ENCODE measurements at regions not wholly inside any gene's neighbourhood (a gene's known extent, or its start where the extent isn't known, plus 50 kb on each side); places are given as distances from the start of the nearest gene placed in this dataset.
"Not testable (repeated sequence)": the region's sequence is repeated elsewhere in the genome, so short reads cannot be mapped to it uniquely, and the experiment has no call there.

GRCh38 chr17:31798205-31798724 lies 60.8 kb downstream of the COPRS start:
- DNase-seq, result no peak

GRCh38 chr17:31795941-31796340 lies 63.1 kb downstream of the COPRS start:
- DNase-seq, result not testable (repeated sequence)

- no peak for DNase-seq
Measured at GRCh38 chr17:31794111-31794510, 64.9 kb downstream of the COPRS start.

GRCh38 chr17:31793634-31794033 lies 65.4 kb downstream of the COPRS start:
- not testable (repeated sequence) for DNase-seq

- no peak for DNase-seq
Measured at GRCh38 chr17:31792007-31792585, 66.9 kb downstream of the COPRS start.

- DNase-seq, result no peak
Measured at GRCh38 chr17:31789707-31790505, 69.1 kb downstream of the COPRS start.

- no peak for DNase-seq
Measured at GRCh38 chr17:31788956-31789355, 70.1 kb downstream of the COPRS start.

GRCh38 chr17:31788571-31788946 lies 70.5 kb downstream of the COPRS start:
- no peak for DNase-seq

GRCh38 chr17:31787857-31788570 lies 71.0 kb downstream of the COPRS start:
- DNase-seq, result peak; percentile 92

GRCh38 chr17:31786796-31787481 lies 72.1 kb downstream of the COPRS start:
- DNase-seq, result no peak

GRCh38 chr17:31780483-31780882 lies 78.6 kb downstream of the COPRS start:
- no peak for DNase-seq

GRCh38 chr17:31778523-31778922 lies 80.5 kb downstream of the COPRS start:
- peak; percentile 67 for DNase-seq

- not testable (repeated sequence) for DNase-seq
Measured at GRCh38 chr17:31771328-31771727, 87.7 kb downstream of the COPRS start.

- not testable (repeated sequence) for DNase-seq
Measured at GRCh38 chr17:31770501-31770900, 88.5 kb downstream of the COPRS start.

GRCh38 chr17:31761836-31762510 lies 97.1 kb downstream of the COPRS start:
- DNase-seq, result not testable (repeated sequence)

GRCh38 chr17:31758646-31759045 lies 100.4 kb downstream of the COPRS start:
- no peak for DNase-seq

GRCh38 chr17:31757097-31757496 lies 101.9 kb downstream of the COPRS start:
- DNase-seq, result no peak

- DNase-seq, result peak; percentile 60
Measured at GRCh38 chr17:31754239-31754945, 104.7 kb downstream of the COPRS start.

- no peak for DNase-seq
Measured at GRCh38 chr17:31753011-31753410, 106.0 kb downstream of the COPRS start.

GRCh38 chr17:31752584-31752983 lies 106.5 kb downstream of the COPRS start:
- DNase-seq, result no peak

- no peak for DNase-seq
Measured at GRCh38 chr17:31750578-31750977, 108.5 kb downstream of the COPRS start.

GRCh38 chr17:31748881-31749280 lies 110.2 kb downstream of the COPRS start:
- no peak for DNase-seq

All from kidney glomerular epithelial cell (primary cell).